Gastrocnemius medialis (tissue), 4 donors: ENCODE measurements at regions not wholly inside any gene's neighbourhood (a gene's known extent, or its start where the extent isn't known, plus 50 kb on each side); places are given as distances from the start of the nearest gene placed in this dataset.

Source experiments
- ATAC-seq, 2 donors: fragments of 150-250 bp; one replicate each; pipeline ENCODE4 v1.9.1; 2016
- DNase-seq, 2 donors: peaks; one replicate each; pipeline ENCODE4 v3.0.0-alpha.2; 2019
- H3K27ac ChIP-seq, 4 donors: fragments of 200-600 bp; sonication (generic); 1 replicate in 1 of 4; 2 replicates in 3 of 4; pipeline ENCODE4 v1.5.1; 2016 to 2018; ENCODE audit warnings: mild to moderate bottlenecking in 2 of 4, moderate library complexity in 1 of 4
- H3K27me3 ChIP-seq, 3 donors: fragments of 200-600 bp; sonication (generic) in 2 of 3; 1 replicate in 1 of 3; 2 replicates in 2 of 3; pipeline versions ENCODE4 v1.5.1 to v1.6.0; 2016 to 2019; ENCODE audit warnings: mild to moderate bottlenecking in 1 of 3, moderate library complexity in 1 of 3
- H3K36me3 ChIP-seq, 2 donors: fragments of 200-600 bp; sonication (generic) in 1 of 2; one replicate each; pipeline ENCODE4 v1.5.1; 2017 to 2018
- H3K4me1 ChIP-seq, 2 donors: fragments of 200-600 bp; sonication (generic) in 1 of 2; one replicate each; pipeline ENCODE4 v1.5.1; 2016 to 2017; ENCODE audit warnings: mild to moderate bottlenecking in 2 of 2
- H3K4me3 ChIP-seq, 4 donors: fragments of 200-600 bp; sonication (generic) in 3 of 4; 1 replicate in 1 of 4; 2 replicates in 3 of 4; pipeline ENCODE4 v1.5.1; 2016 to 2019; ENCODE audit warnings: mild to moderate bottlenecking in 2 of 4
- H3K9me3 ChIP-seq, 3 donors: fragments of 200-600 bp; sonication (generic) in 2 of 3; 1 replicate in 1 of 3; 2 replicates in 2 of 3; pipeline ENCODE4 v1.5.1; 2016 to 2019
- POLR2A ChIP-seq, 2 donors: fragments of 450-650 bp; IDR thresholded peaks; one replicate each; pipeline ENCODE4 v1.6.1; 2017; ENCODE audit warnings: antibody characterized with exemption in 2 of 2, mild to moderate bottlenecking in 2 of 2, moderate library complexity in 2 of 2
- in situ Hi-C, 4 donors: fragments of 200-750 bp; cut with MboI; loops; one replicate each; pipeline versions ENCODE4 v1.15.0 to v1.8.0; 2017; ENCODE audit warnings: low sequenced_read_pairs in 4 of 4
- intact Hi-C: fragments of 100-400 bp; cut with DNase I; formaldehyde crosslinking; loops from one replicate; pipeline ENCODE4 v1.15.1; 2023; ENCODE audit warnings: low total_unique reads
- TF ChIP-seq, protein P1 (sequence below), 5 experiments: fragments of 450-650 bp in 3 of 5; fragments of 200-600 bp in 2 of 5; sonication (generic) in 2 of 5; IDR thresholded peaks in 4 of 5; conservative IDR thresholded peaks in 1 of 5; 1 replicate in 4 of 5; 2 replicates in 1 of 5; pipeline ENCODE4 v1.5.1; 2016 to 2019; ENCODE audit warnings: antibody characterized with exemption in 5 of 5, mild to moderate bottlenecking in 3 of 5, moderate library complexity in 3 of 5

DNA sequence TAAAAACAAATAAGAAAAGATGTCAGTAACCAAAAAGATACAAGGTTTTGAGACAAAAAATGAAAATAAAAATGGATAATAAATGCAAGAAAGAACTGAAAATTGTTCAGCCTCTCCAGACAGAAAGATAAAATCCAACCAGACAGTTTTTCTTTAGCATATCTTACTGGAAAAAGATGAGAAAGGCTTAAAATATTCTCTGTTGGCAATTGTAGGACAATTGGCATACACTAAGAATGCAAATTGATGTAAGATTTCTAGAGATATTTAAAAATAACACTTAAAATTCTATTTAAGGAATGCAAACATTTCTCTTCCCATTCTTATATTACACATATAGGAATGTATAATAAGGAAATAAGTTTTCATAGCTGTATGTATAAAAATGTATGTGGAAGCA, 590.6 kb downstream of the DSC3 start:
- no peak for ATAC-seq
- Histone ChIP-seq H3K9me3 (peaks cover 0 to 3% (median 0%) of the 10 kb centered on the region in 3 donors), H3K36me3 (no peaks in the 10 kb centered on the region), H3K27ac (no peak overlapping the region), H3K27me3 (no peaks in the 10 kb centered on the region), H3K4me3 (no peak overlapping the region), H3K4me1 (no peaks in the 10 kb centered on the region)
- TF ChIP-seq, protein P1, sequence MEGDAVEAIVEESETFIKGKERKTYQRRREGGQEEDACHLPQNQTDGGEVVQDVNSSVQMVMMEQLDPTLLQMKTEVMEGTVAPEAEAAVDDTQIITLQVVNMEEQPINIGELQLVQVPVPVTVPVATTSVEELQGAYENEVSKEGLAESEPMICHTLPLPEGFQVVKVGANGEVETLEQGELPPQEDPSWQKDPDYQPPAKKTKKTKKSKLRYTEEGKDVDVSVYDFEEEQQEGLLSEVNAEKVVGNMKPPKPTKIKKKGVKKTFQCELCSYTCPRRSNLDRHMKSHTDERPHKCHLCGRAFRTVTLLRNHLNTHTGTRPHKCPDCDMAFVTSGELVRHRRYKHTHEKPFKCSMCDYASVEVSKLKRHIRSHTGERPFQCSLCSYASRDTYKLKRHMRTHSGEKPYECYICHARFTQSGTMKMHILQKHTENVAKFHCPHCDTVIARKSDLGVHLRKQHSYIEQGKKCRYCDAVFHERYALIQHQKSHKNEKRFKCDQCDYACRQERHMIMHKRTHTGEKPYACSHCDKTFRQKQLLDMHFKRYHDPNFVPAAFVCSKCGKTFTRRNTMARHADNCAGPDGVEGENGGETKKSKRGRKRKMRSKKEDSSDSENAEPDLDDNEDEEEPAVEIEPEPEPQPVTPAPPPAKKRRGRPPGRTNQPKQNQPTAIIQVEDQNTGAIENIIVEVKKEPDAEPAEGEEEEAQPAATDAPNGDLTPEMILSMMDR (IDR thresholded peaks at IDR 0.05 in 4 of 5, conservative IDR thresholded peaks at IDR 0.05 in 1 of 5), result no peak
- no peak for TF ChIP-seq POLR2A (IDR thresholded peaks at IDR 0.05)
- intact Hi-C loops (no loop called here), in situ Hi-C loops (no loop called here)
- no peak for DNase-seq

DNA sequence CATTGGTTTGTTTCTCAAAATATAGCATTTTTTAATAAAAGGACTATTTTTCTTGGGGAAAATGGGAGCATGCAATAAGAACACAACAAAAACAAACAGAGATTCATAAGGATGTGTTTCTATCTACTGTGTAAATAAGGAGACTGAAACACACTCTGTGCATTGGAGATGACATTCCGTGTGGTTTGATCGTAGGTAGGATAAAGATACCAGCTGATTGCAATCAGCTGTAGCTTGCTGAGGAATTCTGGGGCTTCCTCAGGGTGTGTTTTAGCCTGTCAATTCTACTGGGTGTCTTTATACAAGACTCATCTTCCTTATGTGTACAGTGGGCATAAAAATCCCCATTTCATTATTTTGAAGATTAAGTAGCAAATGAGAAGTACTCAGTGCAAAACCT, 591.6 kb downstream of the DSC3 start:
- Histone ChIP-seq H3K4me3 (no peak overlapping the region), H3K27ac (no peak overlapping the region), H3K4me1 (no peaks in the 10 kb centered on the region), H3K27me3 (no peaks in the 10 kb centered on the region), H3K36me3 (no peaks in the 10 kb centered on the region), H3K9me3 (peaks cover 0 to 3% (median 0%) of the 10 kb centered on the region in 3 donors)
- intact Hi-C loops, result no loop called here
- TF ChIP-seq, protein P1 (IDR thresholded peaks at IDR 0.05 in 4 of 5, conservative IDR thresholded peaks at IDR 0.05 in 1 of 5), result no peak
- TF ChIP-seq POLR2A (IDR thresholded peaks at IDR 0.05), result no peak
- in situ Hi-C loops, result no loop called here
- no peak for ATAC-seq
- DNase-seq, result no peak

DNA sequence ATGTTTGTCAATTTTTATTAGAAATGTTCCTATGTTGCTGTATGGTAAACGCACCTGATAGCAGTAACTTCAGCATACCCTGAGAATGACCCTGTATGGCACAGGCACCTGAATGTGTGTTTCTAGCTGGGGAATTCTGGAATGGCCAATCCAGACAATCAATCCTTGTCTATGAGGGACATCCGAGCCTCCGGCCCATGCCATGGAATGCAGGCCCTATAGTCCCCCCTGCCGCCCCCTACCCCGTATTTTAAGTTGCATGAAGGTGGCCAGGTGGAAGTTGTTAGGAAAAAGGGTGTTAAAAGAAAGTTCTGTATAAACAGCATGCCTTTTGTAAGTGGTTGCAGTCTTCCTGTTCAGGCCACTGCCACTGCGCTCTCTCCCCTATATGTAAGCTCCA, 595.9 kb downstream of the DSC3 start:
- DNase-seq, result no peak
- Histone ChIP-seq H3K36me3 (no peaks in the 10 kb centered on the region), H3K27ac (no peak overlapping the region), H3K27me3 (no peaks in the 10 kb centered on the region), H3K9me3 (no peaks in the 10 kb centered on the region), H3K4me3 (no peak overlapping the region), H3K4me1 (no peaks in the 10 kb centered on the region)
- intact Hi-C loops (no loop called here), in situ Hi-C loops (no loop called here)
- ATAC-seq, result no peak
- no peak for TF ChIP-seq POLR2A (IDR thresholded peaks at IDR 0.05)
- TF ChIP-seq, protein P1 (IDR thresholded peaks at IDR 0.05 in 4 of 5, conservative IDR thresholded peaks at IDR 0.05 in 1 of 5), result no peak

DNA sequence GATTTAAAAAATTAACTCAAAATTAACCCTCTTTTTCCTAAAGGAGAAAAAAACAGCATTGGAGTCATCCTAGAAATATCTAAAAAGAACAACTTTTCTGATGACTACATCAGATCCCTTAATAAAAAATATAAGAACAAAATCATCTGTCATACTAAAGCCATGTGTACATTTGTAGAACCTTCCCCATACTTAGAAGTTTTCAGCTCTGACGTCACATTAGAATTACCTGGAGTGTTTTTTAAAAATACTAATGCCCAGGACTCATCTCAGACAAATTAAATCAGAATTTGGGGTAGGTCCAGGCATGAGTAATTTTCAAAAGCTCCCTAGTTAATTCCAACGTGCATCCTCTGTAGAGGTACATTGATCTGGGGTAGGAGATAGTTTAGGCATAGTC, 598.0 kb downstream of the DSC3 start:
- H3K36me3 ChIP-seq, result no peaks in the 10 kb centered on the region
- no peak for DNase-seq
- in situ Hi-C loops (no loop called here), intact Hi-C loops (no loop called here)
- ATAC-seq, result no peak
- TF ChIP-seq POLR2A (IDR thresholded peaks at IDR 0.05), result no peak
- TF ChIP-seq, protein P1 (IDR thresholded peaks at IDR 0.05 in 4 of 5, conservative IDR thresholded peaks at IDR 0.05 in 1 of 5), result no peak
- no peaks in the 10 kb centered on the region for H3K4me1 ChIP-seq
- no peaks in the 10 kb centered on the region for H3K9me3 ChIP-seq
- H3K27ac ChIP-seq, result no peak overlapping the region
- H3K4me3 ChIP-seq, result no peak overlapping the region
- H3K27me3 ChIP-seq, result no peaks in the 10 kb centered on the region

DNA sequence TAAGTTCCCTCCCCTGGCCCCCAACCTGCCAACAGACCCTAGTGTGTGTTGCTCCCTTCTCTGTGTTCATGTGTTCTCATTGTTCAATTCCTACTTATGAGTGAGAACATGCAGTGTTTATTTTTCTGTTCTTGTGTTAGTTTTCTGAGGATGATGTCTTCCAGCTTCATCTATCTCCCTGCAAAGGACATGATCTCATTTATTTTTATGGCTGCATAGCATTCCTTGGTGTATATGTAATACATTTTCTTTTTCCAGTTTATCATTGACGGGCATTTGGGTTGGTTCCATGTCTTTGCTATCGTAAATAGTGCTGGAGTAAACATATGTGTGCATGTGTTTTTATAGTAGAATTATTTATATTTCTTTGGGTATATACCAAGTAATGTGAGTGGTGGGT, 602.2 kb downstream of the DSC3 start:
- no peak overlapping the region for H3K27ac ChIP-seq
- no peak for DNase-seq
- H3K27me3 ChIP-seq, result no peaks in the 10 kb centered on the region
- TF ChIP-seq POLR2A (IDR thresholded peaks at IDR 0.05), result no peak
- TF ChIP-seq, protein P1 (IDR thresholded peaks at IDR 0.05 in 4 of 5, conservative IDR thresholded peaks at IDR 0.05 in 1 of 5), result no peak
- no peaks in the 10 kb centered on the region for H3K4me1 ChIP-seq
- no peak for ATAC-seq
- intact Hi-C loops (no loop called here), in situ Hi-C loops (no loop called here)
- H3K4me3 ChIP-seq, result no peak overlapping the region
- no peaks in the 10 kb centered on the region for H3K9me3 ChIP-seq
- no peaks in the 10 kb centered on the region for H3K36me3 ChIP-seq
